ENCODE measurements at regions not wholly inside any gene's neighbourhood (a gene's known extent, or its start where the extent isn't known, plus 50 kb on each side); places are given as distances from the start of the nearest gene placed in this dataset.
A peak's percentile ranks its signal among the peaks of the same experiment; 100 is the strongest.

DNA sequence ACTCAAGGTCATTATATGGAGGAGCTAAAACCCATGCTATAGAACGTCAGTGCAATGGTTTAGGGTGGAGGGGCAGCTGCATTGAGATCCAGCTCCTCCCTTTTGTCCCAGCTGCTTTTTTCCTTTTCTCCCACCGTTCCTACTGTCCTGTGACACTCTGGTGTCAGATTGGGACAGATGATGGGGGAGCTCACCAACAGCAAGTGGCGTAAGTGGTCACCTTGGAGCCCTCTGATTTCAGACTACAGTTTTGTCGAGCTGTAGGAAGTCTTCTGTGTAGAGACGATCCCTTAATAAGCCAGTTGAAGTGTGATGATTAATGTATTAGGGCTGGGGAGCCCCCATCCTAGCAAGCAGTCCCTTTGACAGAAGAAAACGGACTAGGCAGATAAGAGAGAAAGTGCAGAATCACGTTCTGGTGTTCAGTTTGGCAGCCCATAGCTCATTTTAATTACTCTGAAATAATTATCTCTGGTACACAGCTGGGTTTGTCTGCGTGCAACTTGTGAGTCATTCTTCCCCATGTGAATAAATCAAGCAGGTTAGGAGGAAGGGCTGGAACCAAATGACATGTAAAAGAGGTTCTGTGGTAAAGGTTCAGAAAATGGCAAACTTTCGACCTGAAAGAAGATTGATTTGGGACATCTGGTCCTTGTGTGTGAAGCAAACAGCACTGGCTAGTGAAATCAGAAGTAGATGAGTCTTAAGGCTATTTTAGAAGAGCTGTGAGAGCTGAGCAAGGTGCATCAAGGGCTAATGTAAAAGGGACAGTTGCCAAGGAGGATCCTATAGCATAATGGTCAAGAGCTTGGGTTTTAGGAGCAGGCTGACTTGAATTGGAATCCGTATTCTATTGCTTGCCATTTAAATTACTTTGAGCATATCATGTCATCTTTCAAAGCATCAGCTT is 241.4 kb downstream of the EDEM1 start (continued):
- peak; percentile 48; the same call in 1 of the 2 replicates for TF ChIP-seq HMG20A (CRISPR knock-in tag; conservative IDR thresholded peaks at IDR 0.05)
- TF ChIP-seq PHTF2 (CRISPR knock-in tag; IDR thresholded peaks at IDR 0.05) = 0 out of 2 replicates have a peak, but pooled peaks have one; percentile 1
- peak; percentile 73 for TF ChIP-seq RBBP5 (IDR thresholded peaks at IDR 0.05; ENCODE audit: borderline replicate concordance, insufficient read depth, low read length, poor library complexity, severe bottlenecking)
- no peak for TF ChIP-seq SRSF1 (IDR thresholded peaks at IDR 0.05; ENCODE audit: low read depth, low read length)
- no peak for TF ChIP-seq PCBP2 (IDR thresholded peaks at IDR 0.05; ENCODE audit: low read depth, low read length, poor library complexity, severe bottlenecking)
- TF ChIP-seq, protein P1, sequence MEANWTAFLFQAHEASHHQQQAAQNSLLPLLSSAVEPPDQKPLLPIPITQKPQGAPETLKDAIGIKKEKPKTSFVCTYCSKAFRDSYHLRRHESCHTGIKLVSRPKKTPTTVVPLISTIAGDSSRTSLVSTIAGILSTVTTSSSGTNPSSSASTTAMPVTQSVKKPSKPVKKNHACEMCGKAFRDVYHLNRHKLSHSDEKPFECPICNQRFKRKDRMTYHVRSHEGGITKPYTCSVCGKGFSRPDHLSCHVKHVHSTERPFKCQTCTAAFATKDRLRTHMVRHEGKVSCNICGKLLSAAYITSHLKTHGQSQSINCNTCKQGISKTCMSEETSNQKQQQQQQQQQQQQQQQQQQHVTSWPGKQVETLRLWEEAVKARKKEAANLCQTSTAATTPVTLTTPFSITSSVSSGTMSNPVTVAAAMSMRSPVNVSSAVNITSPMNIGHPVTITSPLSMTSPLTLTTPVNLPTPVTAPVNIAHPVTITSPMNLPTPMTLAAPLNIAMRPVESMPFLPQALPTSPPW (CRISPR knock-in tag; IDR thresholded peaks at IDR 0.05) = peak; percentile 98
- TF ChIP-seq RCOR1 (IDR thresholded peaks at IDR 0.05; ENCODE audit: borderline replicate concordance in 1 of 2, low read depth in 2 of 2, low read length in 2 of 2) = peak; percentile 91 to 97
- TF ChIP-seq ASH1L (IDR thresholded peaks at IDR 0.05; ENCODE audit: borderline replicate concordance, low read depth, partially characterized antibody) = no peak
- TF ChIP-seq FOS (IDR thresholded peaks at IDR 0.05; ENCODE audit: extremely low read depth, insufficient read length) = peak; percentile 87
- no peak; the same call in 1 of the 2 replicates for TF ChIP-seq ZNF274 (IDR thresholded peaks at IDR 0.05; ENCODE audit: borderline replicate concordance, low read depth, low read length)
- peak; percentile 51 to 60; a peak in 3 of 4 replicates for TF ChIP-seq RAD21 (CRISPR knock-in tag; conservative IDR thresholded peaks at IDR 0.05 in 1 of 2, IDR thresholded peaks at IDR 0.05 in 1 of 2)
- no peak; the same call in 1 of the 2 replicates for TF ChIP-seq ADNP (tag; IDR thresholded peaks at IDR 0.05)
